Thymus (tissue), 11 donors: ENCODE measurements at regions not wholly inside any gene's neighbourhood (a gene's known extent, or its start where the extent isn't known, plus 50 kb on each side); places are given as distances from the start of the nearest gene placed in this dataset.

ENCODE experiments used
- DNase-seq, 9 donors: peaks; one replicate each; pipeline ENCODE4 v3.0.0-alpha.2; 2013; ENCODE audit warnings: low spot score in 9 of 9, low read depth in 6 of 9, missing footprints in 1 of 9
- H3K27ac ChIP-seq, 2 donors: one replicate each; pipeline ENCODE4 v1.5.1; 2013; ENCODE audit warnings: control low read depth in 1 of 2, low read depth in 1 of 2, low read length in 1 of 2, mild to moderate bottlenecking in 1 of 2, moderate library complexity in 1 of 2
- H3K27me3 ChIP-seq, 2 donors: one replicate each; pipeline ENCODE4 v1.5.1; 2013; ENCODE audit warnings: low read length in 1 of 2; ENCODE audit not compliant: control insufficient read depth in 2 of 2, insufficient read depth in 1 of 2
- H3K36me3 ChIP-seq, 2 donors: one replicate each; pipeline ENCODE4 v1.5.1; 2013; ENCODE audit warnings: low read length in 1 of 2, mild to moderate bottlenecking in 1 of 2, moderate library complexity in 1 of 2; ENCODE audit not compliant: control insufficient read depth in 2 of 2, insufficient read depth in 2 of 2
- H3K4me1 ChIP-seq, 2 donors: one replicate each; pipeline ENCODE4 v1.5.1; 2013; ENCODE audit warnings: low read length in 2 of 2; ENCODE audit not compliant: control insufficient read depth in 2 of 2, insufficient read depth in 2 of 2
- H3K4me3 ChIP-seq, 2 donors: one replicate each; pipeline ENCODE4 v1.5.1; 2013; ENCODE audit warnings: low read length in 2 of 2, control low read depth in 1 of 2, mild to moderate bottlenecking in 1 of 2
- H3K9me3 ChIP-seq, 2 donors: one replicate each; pipeline ENCODE4 v1.5.1; 2013; ENCODE audit warnings: low read length in 1 of 2, mild to moderate bottlenecking in 1 of 2; ENCODE audit not compliant: control insufficient read depth in 2 of 2, insufficient read depth in 1 of 2
- WGBS: extraction: QIAGEN DNeasy Blood & Tissue Kit; methylation state at CpG from one replicate; pipeline ENCODE4 v1.1.7; 2013; 5-methylcytosine and 5-hydroxymethylcytosine counted together
- donor health status: healthy.

GRCh38 chr3:65035246-65035645 lies 347.4 kb upstream of the ADAMTS9 start:
- 96% methylated on average over 2 of the region's 2 CpGs for WGBS

DNA sequence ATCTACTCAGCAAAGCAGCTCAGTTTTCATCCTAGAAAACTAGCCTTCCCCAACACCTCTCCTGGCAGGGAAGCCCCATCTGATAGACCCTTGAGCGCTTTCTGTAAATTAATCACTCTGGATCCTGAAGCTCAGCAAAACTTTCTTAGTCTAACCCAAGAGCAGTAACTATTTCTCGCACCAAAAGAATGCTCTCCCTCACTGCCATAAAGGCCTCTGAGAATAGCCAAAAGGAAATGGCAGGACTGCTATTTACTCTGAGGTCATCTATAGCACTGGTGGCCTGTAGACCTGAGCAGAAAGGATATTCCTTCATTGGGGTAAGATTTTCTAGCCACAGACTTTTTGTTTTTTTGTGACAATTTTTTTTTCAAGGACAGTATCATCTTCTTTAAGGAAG lies 345.8 kb upstream of the ADAMTS9 start:
- WGBS: 98% methylated on average over 2 of the region's 2 CpGs

More at GRCh38 chr3:65035246-65035645, 347.4 kb upstream of the ADAMTS9 start:
- H3K27ac ChIP-seq: no peak overlapping the region
- no peak overlapping the region for H3K4me3 ChIP-seq
- H3K27me3 ChIP-seq: no peaks in the 10 kb centered on the region
- H3K4me1 ChIP-seq: no peaks in the 10 kb centered on the region
- H3K9me3 ChIP-seq: no peaks in the 10 kb centered on the region
- H3K36me3 ChIP-seq: no peaks in the 10 kb centered on the region
- no peak for DNase-seq

DNA sequence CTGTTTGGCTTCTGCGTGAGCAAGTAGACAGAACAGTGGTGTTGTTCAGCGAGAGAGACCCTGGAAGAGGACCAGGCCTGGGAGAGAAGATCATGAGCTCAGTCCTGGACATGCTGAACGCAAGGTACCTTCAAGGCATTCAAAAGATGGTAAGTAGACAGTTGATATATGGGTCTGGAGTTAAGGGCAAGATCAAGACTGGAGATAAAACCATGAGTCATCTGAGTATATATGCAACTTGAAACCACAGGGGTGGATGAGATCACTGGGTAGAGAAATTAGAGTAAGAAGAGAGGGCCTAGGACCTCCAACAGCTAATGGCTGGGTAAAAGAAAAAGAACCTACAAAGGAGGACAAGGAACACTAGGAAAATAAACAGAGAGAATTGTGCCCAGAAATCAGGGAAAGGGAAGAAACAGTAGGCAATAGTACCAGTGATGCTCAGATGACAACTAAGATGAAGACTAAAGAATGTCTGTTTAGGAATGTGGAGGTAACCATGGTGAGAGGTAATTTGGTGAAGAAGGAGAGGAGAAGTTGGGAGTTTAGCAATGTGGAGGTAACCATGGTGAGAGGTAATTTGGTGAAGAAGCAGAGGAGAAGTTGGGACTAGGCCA lies 343.2 kb upstream of the ADAMTS9 start:
- DNase-seq: no peak
- H3K27ac ChIP-seq: no peak overlapping the region
- H3K27me3 ChIP-seq: no peaks in the 10 kb centered on the region
- H3K36me3 ChIP-seq: no peaks in the 10 kb centered on the region
- H3K4me3 ChIP-seq: no peak overlapping the region
- H3K4me1 ChIP-seq: no peaks in the 10 kb centered on the region
- no peaks in the 10 kb centered on the region for H3K9me3 ChIP-seq
- 90% methylated on average over 3 of the region's 3 CpGs for WGBS

More for the DNA sequence above, 345.8 kb upstream of the ADAMTS9 start:
- H3K27me3 ChIP-seq: no peaks in the 10 kb centered on the region
- H3K4me3 ChIP-seq: no peak overlapping the region
- H3K36me3 ChIP-seq: no peaks in the 10 kb centered on the region
- no peaks in the 10 kb centered on the region for H3K9me3 ChIP-seq
- H3K27ac ChIP-seq: no peak overlapping the region
- no peak for DNase-seq
- H3K4me1 ChIP-seq: no peaks in the 10 kb centered on the region

- WGBS: 90% methylated on average over 4 of the region's 4 CpGs
- H3K9me3 ChIP-seq: no peaks in the 10 kb centered on the region
- H3K27ac ChIP-seq: no peak overlapping the region
- H3K27me3 ChIP-seq: no peaks in the 10 kb centered on the region
- no peaks in the 10 kb centered on the region for H3K36me3 ChIP-seq
- no peaks in the 10 kb centered on the region for H3K4me1 ChIP-seq
- no peak for DNase-seq
- H3K4me3 ChIP-seq: no peak overlapping the region
Observed at GRCh38 chr3:65030014-65030627, 342.3 kb upstream of the ADAMTS9 start.

- 90% methylated on average over 2 of the region's 2 CpGs for WGBS
- Histone ChIP-seq H3K27ac (no peak overlapping the region), H3K36me3 (no peaks in the 10 kb centered on the region), H3K4me3 (no peak overlapping the region), H3K4me1 (no peaks in the 10 kb centered on the region), H3K27me3 (no peaks in the 10 kb centered on the region), H3K9me3 (no peaks in the 10 kb centered on the region)
- no peak for DNase-seq
Observed at GRCh38 chr3:65029130-65029529, 341.3 kb upstream of the ADAMTS9 start.

DNA sequence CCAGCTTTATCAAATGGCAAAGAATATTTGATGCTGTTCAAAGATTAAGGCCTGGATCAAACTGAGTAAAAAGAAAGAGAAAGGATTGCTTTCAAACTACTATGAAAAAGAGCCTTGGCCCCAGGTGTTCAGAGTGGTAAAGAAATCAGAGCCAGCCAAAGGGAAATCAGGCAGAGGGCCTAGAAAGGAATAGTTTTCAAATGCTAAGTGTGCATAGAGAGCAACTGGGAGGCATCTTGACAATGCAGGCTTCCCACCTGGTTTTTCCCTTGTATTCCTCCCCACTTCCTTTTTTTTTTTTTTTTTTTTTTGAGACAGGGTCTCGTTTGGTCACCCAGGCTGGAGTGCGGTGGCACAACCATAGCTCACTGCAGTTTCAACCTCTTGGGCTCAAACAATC lies 340.2 kb upstream of the ADAMTS9 start:
- Histone ChIP-seq H3K27ac (no peak overlapping the region), H3K4me3 (no peak overlapping the region), H3K9me3 (no peaks in the 10 kb centered on the region), H3K36me3 (no peaks in the 10 kb centered on the region), H3K4me1 (no peaks in the 10 kb centered on the region), H3K27me3 (no peaks in the 10 kb centered on the region)
- DNase-seq: no peak
- WGBS: 89% methylated on average over 2 of the region's 2 CpGs

DNA sequence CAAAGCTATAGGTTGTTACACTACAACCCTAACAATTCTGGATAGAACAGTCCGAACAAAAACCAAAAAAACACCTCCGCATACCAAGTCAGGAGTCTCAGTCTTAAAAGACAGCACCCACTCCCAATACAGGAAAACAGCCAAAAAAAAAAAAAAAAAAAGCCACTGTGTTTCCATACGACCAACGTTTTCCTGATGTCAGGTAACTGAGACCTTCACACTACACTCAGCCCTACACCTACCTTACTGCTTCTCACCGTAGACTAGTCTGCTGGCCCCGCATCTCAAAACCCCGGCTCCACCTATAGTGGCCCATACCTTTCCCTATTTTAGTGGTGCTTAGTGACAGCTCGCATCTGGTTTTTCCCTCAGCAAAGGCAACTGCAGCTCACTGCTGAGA lies 339.5 kb upstream of the ADAMTS9 start:
- no peaks in the 10 kb centered on the region for H3K9me3 ChIP-seq
- no peak for DNase-seq
- H3K4me3 ChIP-seq: no peak overlapping the region
- H3K27ac ChIP-seq: no peak overlapping the region
- H3K4me1 ChIP-seq: no peaks in the 10 kb centered on the region
- 92% methylated on average over 8 of the region's 8 CpGs for WGBS
- no peaks in the 10 kb centered on the region for H3K27me3 ChIP-seq
- H3K36me3 ChIP-seq: no peaks in the 10 kb centered on the region

GRCh38 chr3:65026151-65026550 lies 338.4 kb upstream of the ADAMTS9 start:
- 93% methylated on average over 9 of the region's 9 CpGs for WGBS
- Histone ChIP-seq H3K27me3 (no peaks in the 10 kb centered on the region), H3K4me3 (no peak overlapping the region), H3K9me3 (no peaks in the 10 kb centered on the region), H3K27ac (no peak overlapping the region), H3K36me3 (no peaks in the 10 kb centered on the region), H3K4me1 (no peaks in the 10 kb centered on the region)
- DNase-seq: no peak

DNA sequence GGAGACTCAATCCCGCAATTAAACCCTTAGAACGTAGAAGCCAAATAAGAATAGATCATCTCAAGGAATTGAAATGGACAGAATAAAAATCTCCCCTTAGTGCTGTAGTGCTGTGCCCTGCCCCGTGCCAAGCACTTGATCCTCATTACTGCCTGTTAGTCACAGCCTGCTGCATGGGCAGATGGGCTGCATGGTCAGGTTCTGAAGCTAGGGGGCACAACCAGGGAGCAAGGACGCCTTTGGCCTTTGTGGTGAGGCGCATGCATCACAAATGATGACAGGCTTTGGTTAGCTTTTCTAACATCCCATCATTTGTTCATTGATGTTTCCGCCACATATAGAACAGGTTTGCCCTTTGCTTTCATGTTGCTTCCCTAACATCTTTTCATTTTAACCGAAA lies 336.3 kb upstream of the ADAMTS9 start:
- 94% methylated on average over 7 of the region's 7 CpGs for WGBS
- Histone ChIP-seq H3K27ac (no peak overlapping the region), H3K4me3 (no peak overlapping the region), H3K27me3 (no peaks in the 10 kb centered on the region), H3K36me3 (no peaks in the 10 kb centered on the region), H3K4me1 (no peaks in the 10 kb centered on the region), H3K9me3 (no peaks in the 10 kb centered on the region)
- DNase-seq: no peak
